ENCODE measurements at regions not wholly inside any gene's neighbourhood (a gene's known extent, or its start where the extent isn't known, plus 50 kb on each side); places are given as distances from the start of the nearest gene placed in this dataset.

GRCh38 chr21:35138665-35139381 lies 89.7 kb upstream of the RUNX1 start:
- DNase-seq: peak; percentile 60

GRCh38 chr21:35136586-35137219 lies 87.6 kb upstream of the RUNX1 start:
- DNase-seq: no peak

DNA sequence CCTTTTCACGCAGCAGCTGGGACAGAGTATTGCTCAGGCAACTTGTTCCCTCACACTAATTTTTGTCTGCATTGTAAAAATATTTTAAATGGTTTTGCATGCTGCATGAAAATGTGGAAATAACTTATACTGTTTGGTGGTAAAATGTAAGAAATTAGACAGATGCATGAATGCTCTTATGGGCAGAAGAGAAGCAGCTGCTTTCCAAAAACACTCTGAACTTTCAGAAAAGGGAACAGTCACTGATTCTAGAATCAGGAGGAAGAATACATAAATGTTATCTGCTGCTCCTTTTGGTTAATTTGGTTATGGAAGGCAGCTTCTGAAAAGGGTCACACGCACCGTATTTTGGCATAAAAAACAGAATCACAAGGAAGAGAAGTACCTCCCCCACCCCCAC lies 87.0 kb upstream of the RUNX1 start:
- DNase-seq: no peak

DNA sequence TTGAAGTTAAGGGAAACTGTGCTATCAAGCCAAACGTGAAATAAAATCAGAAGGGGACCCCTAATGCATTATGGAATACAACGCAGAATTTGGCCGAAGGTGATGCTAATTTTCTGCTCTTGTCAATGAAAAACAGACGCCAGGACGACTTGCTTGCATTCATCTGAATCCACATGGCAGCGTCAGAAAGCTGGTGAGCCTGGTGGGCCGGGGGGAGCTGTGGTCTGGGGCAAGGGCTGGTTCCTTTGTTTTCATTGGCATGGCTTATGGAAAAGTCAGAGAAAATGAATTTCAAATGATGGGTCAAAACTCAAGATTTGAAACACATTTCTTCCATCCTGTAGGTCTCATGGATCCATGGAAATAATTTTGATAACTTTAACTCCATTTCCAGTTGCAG lies 86.4 kb upstream of the RUNX1 start:
- no peak for DNase-seq

DNA sequence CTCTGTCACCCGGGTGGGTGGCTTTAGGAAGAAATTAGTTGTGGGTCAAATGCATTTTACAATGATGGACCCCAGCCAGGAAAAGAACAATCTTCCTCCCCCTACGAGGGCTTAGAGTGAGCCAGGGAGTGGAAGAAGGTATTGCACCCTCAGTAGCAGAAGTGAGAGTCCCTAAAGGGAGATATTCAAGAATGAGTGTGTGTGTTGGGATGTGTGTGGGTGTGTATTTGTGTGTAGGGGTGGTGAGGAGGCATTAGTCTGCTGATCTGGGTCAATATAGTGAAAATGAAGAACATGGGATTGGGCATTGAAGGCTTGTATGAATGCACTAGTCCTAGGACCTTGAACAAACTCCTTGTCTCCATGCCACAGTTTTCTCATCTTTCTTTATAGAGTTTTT lies 85.2 kb upstream of the RUNX1 start:
- DNase-seq: no peak

DNA sequence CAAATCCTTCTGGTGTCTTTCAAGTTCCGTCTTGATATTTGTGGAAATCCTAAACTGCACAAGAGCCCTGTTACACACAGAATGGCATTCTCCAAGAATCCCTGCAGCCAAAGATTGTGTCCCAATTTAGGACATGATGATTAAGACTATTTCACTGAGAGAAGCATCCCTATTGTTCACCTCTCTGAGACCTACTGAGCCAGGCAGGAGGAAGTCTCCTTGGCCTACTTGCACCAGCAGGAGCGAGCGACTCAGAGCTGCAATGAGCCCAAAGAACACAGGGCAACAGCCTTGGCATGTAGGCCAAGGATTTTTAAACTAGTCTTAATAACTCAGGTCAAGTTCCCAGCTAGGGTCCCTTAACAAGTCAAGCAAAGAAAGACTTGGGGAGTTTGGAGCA lies 79.4 kb upstream of the RUNX1 start:
- DNase-seq: no peak

DNA sequence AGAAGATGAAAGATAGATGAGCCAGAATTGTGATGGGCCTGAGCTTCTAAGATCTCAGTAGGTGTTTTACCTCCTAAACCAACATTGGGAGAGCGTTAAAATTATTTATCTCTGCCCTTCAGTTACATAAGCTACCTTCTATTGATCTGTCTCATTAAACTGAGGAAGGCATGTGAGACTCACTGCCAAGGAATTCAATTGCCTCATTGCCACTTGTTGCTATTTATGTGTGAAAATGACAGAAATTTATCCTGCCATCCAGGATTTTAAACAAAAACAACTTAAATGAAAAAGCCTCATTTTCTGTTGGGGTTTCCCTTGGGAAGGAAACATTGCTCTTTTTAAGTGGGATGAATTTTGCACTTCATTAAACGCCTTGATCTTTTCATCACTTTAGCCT lies 78.7 kb upstream of the RUNX1 start:
- no peak for DNase-seq

- DNase-seq: no peak
Observed at GRCh38 chr21:35127026-35127425, 77.9 kb upstream of the RUNX1 start.

DNA sequence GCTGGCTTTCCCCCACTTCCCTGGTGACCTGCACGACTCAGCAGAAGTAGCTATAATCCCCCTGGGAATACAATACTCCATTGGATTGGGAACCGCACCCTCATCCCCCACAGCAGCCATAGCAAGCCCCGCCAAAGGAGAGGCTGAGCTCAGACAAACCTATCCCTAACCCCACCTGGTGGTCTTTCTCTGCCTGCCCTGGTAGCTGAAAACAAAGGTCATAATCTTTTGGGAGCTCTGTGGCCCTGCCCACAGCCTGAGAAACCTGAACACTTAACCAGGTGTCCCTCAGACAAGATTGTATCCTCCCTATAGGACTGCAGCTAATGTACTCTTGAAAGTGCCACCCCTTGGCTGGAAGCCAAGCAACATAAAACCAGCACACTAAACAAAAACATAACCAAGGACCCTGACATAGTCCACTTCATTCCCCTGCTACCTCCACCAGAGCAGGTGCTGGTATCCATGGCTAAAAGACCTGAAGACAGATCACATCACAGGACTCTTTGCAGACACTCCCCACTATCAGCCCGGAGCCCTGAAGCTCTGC lies 71.6 kb upstream of the RUNX1 start:
- no peak for DNase-seq

DNA sequence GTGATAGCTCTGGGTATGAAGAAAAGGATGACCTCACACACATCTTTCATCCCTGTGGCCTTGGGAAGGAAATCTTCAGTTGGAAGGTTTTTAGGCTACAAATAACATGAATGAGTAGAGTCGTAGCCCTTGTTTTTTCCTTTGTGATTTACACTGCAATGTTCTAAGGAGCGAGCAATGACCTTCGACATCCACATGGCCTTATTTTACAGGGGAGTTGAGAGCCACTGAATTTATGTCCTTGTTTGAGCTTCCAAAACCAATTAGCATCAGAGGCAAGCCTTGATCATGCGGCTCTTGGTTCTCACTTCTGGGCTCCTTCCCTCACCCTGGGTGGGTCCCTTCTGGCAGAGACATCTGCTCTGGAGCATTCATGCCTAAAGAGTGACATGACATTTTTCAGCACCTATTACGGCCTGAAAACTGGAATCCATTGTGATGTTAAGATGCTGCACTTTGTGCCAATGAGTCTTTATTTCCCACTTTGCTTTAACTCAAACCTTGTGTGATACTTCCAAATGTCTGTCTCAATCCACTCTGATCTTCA lies 70.5 kb upstream of the RUNX1 start:
- no peak for DNase-seq

GRCh38 chr21:35116777-35117176 lies 67.7 kb upstream of the RUNX1 start:
- no peak for DNase-seq

GRCh38 chr21:35113064-35113463 lies 64.0 kb upstream of the RUNX1 start:
- DNase-seq: no peak

DNA sequence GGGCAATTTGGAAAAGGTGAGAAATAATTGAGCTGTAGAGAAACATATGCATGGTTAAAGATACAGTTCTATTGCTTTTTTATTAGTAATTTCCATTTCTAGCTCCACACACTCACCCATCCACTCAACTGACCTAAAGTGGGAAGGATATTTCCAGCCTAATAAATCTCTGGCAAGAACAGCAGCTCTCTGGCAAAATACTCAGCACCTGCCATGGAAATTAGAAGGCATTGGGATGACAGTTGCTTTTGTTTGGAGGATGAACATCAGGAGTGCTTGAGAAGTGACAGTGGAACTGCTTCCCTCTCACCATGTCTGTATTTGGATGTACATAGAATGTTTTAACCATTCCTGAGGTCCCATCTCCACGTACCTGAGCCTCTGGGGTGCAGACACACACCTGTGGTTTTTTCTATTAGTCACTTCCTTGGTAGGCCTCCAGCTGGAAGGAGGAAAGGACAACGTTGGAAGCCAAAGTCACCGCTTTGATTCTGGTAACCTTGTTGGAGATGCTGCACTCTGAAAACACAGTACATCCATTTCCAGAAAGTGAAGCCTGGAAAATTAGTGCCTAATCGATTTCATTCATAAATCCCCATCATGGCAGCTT lies 62.3 kb upstream of the RUNX1 start:
- DNase-seq: no peak

- DNase-seq: no peak
Observed at GRCh38 chr21:35108887-35109286, 59.8 kb upstream of the RUNX1 start.

DNA sequence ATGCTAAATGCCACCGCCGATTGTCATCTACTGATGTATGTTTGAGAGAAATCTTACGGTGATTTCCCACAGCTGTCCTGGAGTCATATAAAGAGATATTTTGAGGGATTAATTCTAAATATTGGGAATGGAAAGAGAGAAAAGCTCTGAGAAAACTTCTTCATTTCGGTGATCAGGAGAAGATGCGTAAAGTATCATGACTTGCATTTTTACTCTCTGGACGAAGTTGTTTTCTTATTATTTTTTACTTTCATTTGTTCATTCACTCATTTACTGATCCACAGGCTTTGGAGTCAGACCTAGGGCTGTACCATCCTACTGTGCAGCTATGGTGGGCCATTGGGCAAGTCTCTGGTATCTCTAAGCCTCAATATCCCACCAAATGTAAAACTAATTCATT lies 58.4 kb upstream of the RUNX1 start:
- DNase-seq: no peak

DNA sequence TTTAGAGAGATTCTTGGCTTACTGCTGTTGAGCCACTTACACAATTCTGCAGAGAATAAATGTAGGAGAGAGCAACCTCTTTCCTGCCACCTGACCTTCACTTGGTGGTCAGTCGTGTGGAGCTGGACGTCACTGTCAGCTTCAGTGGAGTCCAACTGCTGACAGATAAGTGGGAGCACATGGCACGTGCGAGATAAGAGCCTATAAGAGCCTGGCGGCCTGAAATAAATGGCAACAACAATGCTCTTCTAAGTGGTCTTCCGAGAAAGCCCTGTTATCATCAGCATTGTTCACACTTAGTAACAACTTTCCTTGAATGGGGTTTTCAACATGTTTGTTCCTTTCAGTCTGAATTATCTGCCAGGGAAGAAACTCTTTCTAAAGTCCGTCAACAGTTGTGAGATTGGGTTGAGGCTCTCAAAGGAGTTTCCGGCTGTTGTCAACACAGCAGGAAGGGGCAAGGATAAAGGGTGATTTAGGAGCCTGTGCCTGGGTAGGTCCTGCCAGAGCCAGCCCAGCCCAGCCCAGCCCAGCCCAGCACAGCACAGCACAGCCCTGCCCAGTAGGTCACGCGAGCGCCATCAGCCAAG lies 57.2 kb upstream of the RUNX1 start:
- no peak for DNase-seq

DNA sequence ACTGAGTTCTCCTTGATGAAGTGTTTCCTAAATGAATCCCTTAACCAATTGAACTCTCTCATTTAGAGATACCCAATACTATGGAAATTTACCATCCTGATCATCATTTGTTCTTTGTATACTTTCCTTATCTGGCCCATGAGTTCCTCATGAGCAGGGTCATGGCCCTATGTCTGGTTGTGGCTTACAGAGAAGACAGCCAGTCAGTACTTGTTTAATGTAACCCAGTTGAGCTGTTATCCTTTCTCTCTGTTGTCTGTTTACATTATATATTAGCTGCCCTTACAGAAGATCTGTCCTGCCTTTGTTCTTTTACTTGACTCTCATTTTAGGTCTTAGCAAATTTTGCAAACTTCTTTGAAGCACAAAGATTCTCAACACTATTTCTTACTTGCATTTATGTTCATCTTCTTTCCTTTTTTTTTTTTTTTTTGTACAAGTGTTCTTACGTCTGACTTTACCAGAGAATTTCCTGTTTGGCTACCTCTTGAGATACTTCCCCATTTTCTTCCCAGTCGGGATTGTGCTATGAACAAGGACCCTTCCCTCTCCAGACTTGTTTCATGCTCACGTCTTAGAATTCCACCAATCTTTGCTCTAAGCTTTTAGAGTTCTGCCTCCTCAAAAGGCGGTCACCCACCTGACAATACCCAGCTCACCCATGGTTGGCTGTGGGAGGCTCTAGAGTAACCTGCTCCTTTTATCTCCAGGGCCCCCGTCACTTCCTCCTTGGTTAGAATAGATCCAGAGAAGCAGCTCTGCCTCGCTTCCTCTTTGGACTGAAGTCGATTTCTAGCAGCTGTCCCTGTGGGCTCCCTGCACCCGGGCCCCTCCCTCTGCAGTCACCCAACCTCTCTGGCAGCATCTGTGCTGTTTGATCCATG lies 53.6 kb upstream of the RUNX1 start:
- peak; percentile 21 for DNase-seq

DNA sequence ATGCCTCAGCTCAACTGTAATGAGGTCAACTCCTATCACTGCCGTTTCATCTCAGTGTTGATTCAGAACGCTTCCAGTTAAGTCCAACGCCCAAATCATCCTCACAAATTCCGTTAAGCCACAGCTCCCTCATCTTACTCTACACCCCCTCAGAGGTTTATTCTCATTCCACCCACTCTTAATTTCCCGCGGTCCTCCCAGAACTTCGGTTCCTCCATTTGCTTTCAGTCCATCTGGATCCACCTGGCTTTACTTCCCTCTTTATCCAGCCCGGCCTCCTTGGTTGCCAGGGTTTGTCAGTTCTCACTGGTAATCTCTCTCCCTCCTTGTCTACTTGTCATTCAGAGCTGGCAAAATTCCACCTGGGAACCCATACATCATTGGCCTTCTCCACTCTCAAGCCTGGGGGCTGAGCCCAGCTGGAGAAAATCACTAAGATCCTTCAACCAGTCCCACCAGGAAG lies 51.3 kb upstream of the RUNX1 start:
- no peak for DNase-seq

- DNase-seq: no peak
Observed at GRCh38 chr21:35099310-35099709, 50.2 kb upstream of the RUNX1 start.
